IMR-90 (cell line): ENCODE measurements at regions not wholly inside any gene's neighbourhood (a gene's known extent, or its start where the extent isn't known, plus 50 kb on each side); places are given as distances from the start of the nearest gene placed in this dataset.

Experiments used
- ATAC-seq: fragments of 200-7000 bp; cut with Tn5 transposase; 2 replicates; pipeline ENCODE4 v1.9.1; 2020; ENCODE audit warnings: low read depth, mild to moderate bottlenecking, moderate library complexity
- BruUV-seq: library from RNA; stranded (reverse); fragments of 400-500 nt; replicated peaks from 2 replicates; lab custom pipeline; 2021; lab: Mats Ljungman, UMichigan
- CTCF ChIA-PET: fragments of 300-600 bp; formaldehyde crosslinking; extraction: SDS; loops from one replicate; lab custom pipeline; 2021; ENCODE audit warnings: antibody characterized with exemption; lab: Yijun Ruan, JAX
- POLR2A ChIA-PET: fragments of 300-600 bp; sonication (Branson Sonifier 250); formaldehyde crosslinking; loops from one replicate; lab custom pipeline; 2022; ENCODE audit warnings: antibody characterized with exemption; ENCODE audit not compliant: unreplicated experiment; lab: Charles Lee
- DNase-seq: peaks from one replicate; pipeline ENCODE4 v3.0.0; 2013
- H2AFZ ChIP-seq: replicated peaks from 2 replicates; pipeline ENCODE3; 2013; ENCODE audit warnings: low read length, mild to moderate bottlenecking; ENCODE audit not compliant: poor library complexity
- H2AK5ac ChIP-seq: 2 replicates; pipeline ENCODE4 v1.6.1; 2013; ENCODE audit warnings: low read depth, low read length, inconsistent platforms
- H2AK9ac ChIP-seq: replicated peaks from 2 replicates; pipeline ENCODE3; 2013; ENCODE audit warnings: mild to moderate bottlenecking, low read depth, low read length, moderate library complexity; ENCODE audit not compliant: poor library complexity
- H2BK120ac ChIP-seq: 2 replicates; pipeline ENCODE4 v1.6.1; 2013; ENCODE audit warnings: low read depth, low read length, inconsistent platforms
- H2BK15ac ChIP-seq: 3 replicates; pipeline ENCODE4 v1.6.1; 2013; ENCODE audit warnings: low read depth, low read length, inconsistent platforms
- H2BK20ac ChIP-seq: 2 replicates; pipeline ENCODE4 v1.6.1; 2013; ENCODE audit warnings: low read depth, mild to moderate bottlenecking, inconsistent platforms, low read length, moderate library complexity
- H2BK5ac ChIP-seq: 2 replicates; pipeline ENCODE4 v1.6.1; 2013; ENCODE audit warnings: mild to moderate bottlenecking, low read depth, low read length, inconsistent platforms; ENCODE audit not compliant: poor library complexity, severe bottlenecking
- H3K14ac ChIP-seq: replicated peaks from 2 replicates; pipeline ENCODE4 v1.6.1; 2013; ENCODE audit warnings: low read depth, low read length, inconsistent platforms
- H3K18ac ChIP-seq: 2 replicates; pipeline ENCODE4 v1.6.1; 2013; ENCODE audit warnings: low read depth, low read length, control low read depth
- H3K23ac ChIP-seq: 2 replicates; pipeline ENCODE4 v1.6.1; 2013; ENCODE audit warnings: low read depth, low read length, inconsistent platforms
- H3K27ac ChIP-seq: 2 replicates; pipeline ENCODE4 v1.5.1; 2013; ENCODE audit warnings: mild to moderate bottlenecking, control low read depth, low read length; ENCODE audit not compliant: insufficient read depth
- H3K27me3 ChIP-seq: 2 replicates; pipeline ENCODE4 v1.6.1; 2013; ENCODE audit warnings: low read length; ENCODE audit not compliant: control insufficient read depth, insufficient read depth
- H3K36me3 ChIP-seq: 2 replicates; pipeline ENCODE4 v1.6.1; 2013; ENCODE audit warnings: low read length, mixed read lengths; ENCODE audit not compliant: control insufficient read depth, insufficient read depth
- H3K4ac ChIP-seq: 2 replicates; pipeline ENCODE4 v1.6.1; 2013; ENCODE audit warnings: low read depth, low read length, inconsistent platforms
- H3K4me1 ChIP-seq: 2 replicates; pipeline ENCODE4 v1.6.1; 2013; ENCODE audit warnings: low read length, mixed read lengths; ENCODE audit not compliant: control insufficient read depth, insufficient read depth
- H3K4me2 ChIP-seq: 2 replicates; pipeline ENCODE4 v1.6.1; 2013; ENCODE audit warnings: low read depth, mild to moderate bottlenecking, control low read depth, low read length, moderate library complexity
- H3K4me3 ChIP-seq: 2 replicates; pipeline ENCODE4 v1.5.1; 2013; ENCODE audit warnings: low read depth, mild to moderate bottlenecking, control low read depth, low read length, moderate library complexity; ENCODE audit not compliant: insufficient read depth
- H3K56ac ChIP-seq: 2 replicates; pipeline ENCODE4 v1.6.1; 2013; ENCODE audit warnings: low read length, inconsistent platforms; ENCODE audit not compliant: insufficient read depth; ENCODE audit errors: extremely low read depth
- H3K79me1 ChIP-seq, 2 experiments: 2 replicates each; pipeline ENCODE4 v1.6.1; 2013; ENCODE audit warnings: low read length in 2 of 2, inconsistent platforms in 1 of 2, low read depth in 1 of 2
- H3K9ac ChIP-seq: 2 replicates; pipeline ENCODE4 v1.6.1; 2013; ENCODE audit warnings: low read depth, low read length, control low read depth
- H3K9me1 ChIP-seq: 2 replicates; pipeline ENCODE4 v1.6.1; 2013; ENCODE audit warnings: low read length, inconsistent platforms; ENCODE audit not compliant: insufficient read depth
- H3K9me3 ChIP-seq: 2 replicates; pipeline ENCODE4 v1.6.1; 2013; ENCODE audit warnings: low read length; ENCODE audit not compliant: control insufficient read depth, insufficient read depth
- H4K20me1 ChIP-seq: 2 replicates; pipeline ENCODE4 v1.6.1; 2013; ENCODE audit warnings: low read length, inconsistent platforms; ENCODE audit not compliant: insufficient read depth
- H4K5ac ChIP-seq: 2 replicates; pipeline ENCODE4 v1.6.1; 2013; ENCODE audit warnings: mild to moderate bottlenecking, low read depth, low read length, control low read depth
- H4K8ac ChIP-seq, 2 experiments: 2 replicates each; pipeline ENCODE4 v1.6.1; 2013; ENCODE audit warnings: low read depth in 2 of 2, low read length in 2 of 2, control low read depth in 1 of 2, inconsistent platforms in 1 of 2
- H4K91ac ChIP-seq: 2 replicates; pipeline ENCODE4 v1.6.1; 2013; ENCODE audit warnings: low read depth, low read length, inconsistent platforms; ENCODE audit not compliant: insufficient read depth
- FOS ChIP-seq: fragments of 150-350 bp; IDR thresholded peaks from 2 replicates; pipeline ENCODE4 v1.6.1; 2016; ENCODE audit warnings: low read depth, low read length
- MAZ ChIP-seq: IDR thresholded peaks from 2 replicates; pipeline ENCODE4 v1.6.1; 2012; ENCODE audit warnings: low read depth, mild to moderate bottlenecking, low read length, improper control_type of control experiment, moderate library complexity, borderline replicate concordance
- NFE2L2 ChIP-seq: fragments of 150-350 bp; IDR thresholded peaks from 2 replicates; pipeline ENCODE4 v1.6.1; 2016; ENCODE audit warnings: low read depth, mild to moderate bottlenecking, low read length
- WGBS, 2 experiments: methylation state at CpG; one replicate each; pipeline versions ENCODE4 v1.1.5 to v1.1.7; 2013; ENCODE audit warnings: missing lambda C conversion rate in 2 of 2; ENCODE audit not compliant: insufficient read length in 1 of 2; ENCODE audit errors: extremely low coverage in 2 of 2; 5-methylcytosine and 5-hydroxymethylcytosine counted together
- dilution Hi-C: fragments of 300-500 bp; cut with HindIII; formaldehyde crosslinking; loops from one replicate; pipeline ENCODE4 v1.14.3; 2018; ENCODE audit warnings: low sequenced_read_pairs; ENCODE audit not compliant: unreplicated experiment
- in situ Hi-C: fragments of 300-500 bp; cut with MboI; formaldehyde crosslinking; loops from 3 replicates; pipeline ENCODE4 v1.14.3; 2019; ENCODE audit warnings: low sequenced_read_pairs, inconsistent platforms, mixed read lengths
- intact Hi-C: fragments of 100-400 bp; cut with micrococcal nuclease; formaldehyde crosslinking; loops from 2 replicates; pipeline ENCODE4 v1.10.0; 2022

DNA sequence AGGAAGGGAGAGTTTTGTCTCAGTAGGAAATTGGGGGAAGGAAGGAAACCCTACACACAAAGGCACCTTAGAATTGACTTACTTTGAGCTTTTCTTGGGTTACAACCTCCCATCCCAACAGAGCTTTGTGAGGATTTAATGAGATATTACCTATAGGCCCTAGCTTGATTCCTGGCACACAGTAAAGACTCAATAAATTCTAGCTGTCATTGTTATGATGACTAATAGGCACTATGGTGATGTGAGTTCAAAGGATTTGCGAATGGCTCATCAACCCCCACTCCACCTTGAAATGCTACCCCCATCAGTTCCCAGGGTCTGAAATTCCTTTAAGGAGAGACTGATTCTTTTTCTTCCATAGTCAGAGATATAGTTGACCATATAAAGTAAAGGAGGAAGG is 67.9 kb upstream of the SMNDC1 start:
- Histone ChIP-seq H3K9me1 (peaks cover 4% of the 10 kb centered on the region), H4K91ac (no peak overlapping the region), H2BK15ac (no peak overlapping the region), H3K36me3 (no peaks in the 10 kb centered on the region), H3K9ac (no peak overlapping the region), H2BK20ac (no peak overlapping the region), H2BK120ac (no peak overlapping the region), H3K23ac (no peak overlapping the region), H2AK9ac (no peak overlapping the region), H4K5ac (no peak overlapping the region), H3K4me1 (peaks cover 2% of the 10 kb centered on the region; the same call in 1 of the 2 replicates), H3K14ac (peak overlapping the region; percentile 19; the same call in 1 of the 2 replicates), H3K4me2 (no peak overlapping the region), H2AFZ (no peak overlapping the region), H3K9me3 (no peaks in the 10 kb centered on the region), H3K27me3 (no peaks in the 10 kb centered on the region), H4K8ac (no peak overlapping the region), H3K18ac (no peak overlapping the region), H3K4me3 (no peak overlapping the region), H2AK5ac (no peak overlapping the region), H3K4ac (no peak overlapping the region), H3K56ac (no peak overlapping the region), H3K27ac (no peak overlapping the region), H4K20me1 (no peaks in the 10 kb centered on the region), H3K79me1 (no peaks in the 10 kb centered on the region), H2BK5ac (no peak overlapping the region)
- TF ChIP-seq NFE2L2 (no peak), FOS (0 out of 2 replicates have a peak, but pooled peaks have one; percentile 7), MAZ (no peak)
- ChIA-PET POLR2A (no interaction called here), CTCF (interaction anchor here (0.7 kb wide), 1 partner anchor 18 kb away, joined by 3 read pairs; no protein-coding TSS in a partner anchor)
- DNase-seq (no peak), ATAC-seq (no peak)
- no CpG with 5 or more reads among the region's 1 CpG for WGBS, 2 experiments
- dilution Hi-C loops (no loop called here), intact Hi-C loops (no loop called here), in situ Hi-C loops (no loop called here)
- no TSS peak for BruUV-seq
